ENCODE measurements at regions not wholly inside any gene's neighbourhood (a gene's known extent, or its start where the extent isn't known, plus 50 kb on each side); places are given as distances from the start of the nearest gene placed in this dataset.

DNA sequence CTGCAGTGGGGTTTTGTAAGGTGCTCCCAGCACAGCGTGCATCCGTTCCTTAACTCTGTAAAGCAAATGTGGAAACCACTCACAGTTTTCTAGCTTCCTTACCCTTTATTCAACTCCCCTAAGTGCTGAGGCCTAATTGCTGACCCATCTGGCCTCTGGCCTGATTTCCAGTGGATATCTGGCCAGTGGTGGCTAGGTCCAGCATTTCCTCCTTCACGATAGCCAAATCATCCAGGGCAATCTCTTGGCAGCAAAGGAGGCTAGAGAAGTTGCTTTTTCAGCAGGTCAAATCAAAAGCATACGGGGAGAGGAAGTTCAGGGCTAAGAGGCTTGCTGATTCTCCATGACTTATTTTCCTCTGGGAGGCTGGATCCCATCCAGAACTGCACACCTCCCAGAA, 286.3 kb upstream of the VLDLR start:
- DNase-seq (ENCODE audit: low spot score), result no peak
- TF ChIP-seq CTCF (IDR thresholded peaks at IDR 0.05; ENCODE audit: extremely low read depth, missing control alignments), result no peak

- DNase-seq (ENCODE audit: low spot score), result no peak
- TF ChIP-seq CTCF (IDR thresholded peaks at IDR 0.05; ENCODE audit: extremely low read depth, missing control alignments), result peak; percentile 19
Measured at GRCh38 chr9:2336055-2336454, 285.5 kb upstream of the VLDLR start.

DNA sequence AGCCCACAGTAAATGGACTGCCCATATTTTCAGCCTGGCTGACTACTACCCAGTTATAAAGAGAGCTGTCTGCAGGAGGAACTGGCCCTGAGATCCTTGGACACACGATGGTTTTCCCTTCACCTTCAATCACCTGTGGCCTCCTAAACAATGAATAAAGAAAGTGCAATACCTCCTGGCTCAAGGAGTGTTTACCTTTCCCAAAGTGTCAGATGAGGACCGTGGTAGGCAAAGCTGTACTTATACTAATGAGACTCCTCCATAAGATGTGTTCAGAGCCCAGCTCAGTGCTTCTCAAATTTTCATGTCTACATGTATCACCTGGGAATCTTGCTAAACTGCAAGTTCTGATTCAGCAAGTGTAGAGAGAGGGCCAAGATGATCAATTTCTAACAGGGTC, 284.5 kb upstream of the VLDLR start:
- DNase-seq (ENCODE audit: low spot score), result no peak
- TF ChIP-seq CTCF (IDR thresholded peaks at IDR 0.05; ENCODE audit: extremely low read depth, missing control alignments), result no peak

- no peak for TF ChIP-seq CTCF (IDR thresholded peaks at IDR 0.05; ENCODE audit: extremely low read depth, missing control alignments)
- DNase-seq (ENCODE audit: low spot score), result no peak
Measured at GRCh38 chr9:2337627-2338026, 284.0 kb upstream of the VLDLR start.

DNA sequence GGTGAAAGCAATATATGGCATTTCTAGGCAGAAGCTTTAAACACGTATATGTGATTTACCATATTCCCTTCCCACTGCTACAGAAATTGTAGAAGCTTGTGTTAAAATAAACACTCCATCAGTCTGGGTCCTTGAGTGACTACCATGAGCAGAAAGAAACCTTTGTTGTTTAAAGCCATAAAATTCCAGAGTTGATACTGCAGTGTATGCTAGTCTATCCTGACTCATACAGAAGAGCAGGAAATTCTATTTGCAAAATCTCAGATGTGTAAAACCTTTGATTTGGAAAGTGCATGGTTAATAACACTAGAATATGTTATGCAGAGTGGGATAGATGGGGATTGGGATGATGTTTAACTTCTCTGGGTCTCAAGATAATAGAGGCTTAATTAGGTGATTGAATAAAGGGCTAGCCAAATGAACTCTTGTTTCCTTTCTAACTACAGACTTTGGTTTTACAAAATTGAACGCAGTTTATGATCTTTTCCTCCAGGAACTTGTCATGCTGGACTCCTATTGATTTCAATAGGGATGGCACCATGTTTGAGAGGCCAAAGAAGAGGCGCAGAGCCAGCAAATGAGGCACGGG, 282.7 kb upstream of the VLDLR start:
- no peak for DNase-seq (ENCODE audit: low spot score)
- TF ChIP-seq CTCF (IDR thresholded peaks at IDR 0.05; ENCODE audit: extremely low read depth, missing control alignments), result no peak

DNA sequence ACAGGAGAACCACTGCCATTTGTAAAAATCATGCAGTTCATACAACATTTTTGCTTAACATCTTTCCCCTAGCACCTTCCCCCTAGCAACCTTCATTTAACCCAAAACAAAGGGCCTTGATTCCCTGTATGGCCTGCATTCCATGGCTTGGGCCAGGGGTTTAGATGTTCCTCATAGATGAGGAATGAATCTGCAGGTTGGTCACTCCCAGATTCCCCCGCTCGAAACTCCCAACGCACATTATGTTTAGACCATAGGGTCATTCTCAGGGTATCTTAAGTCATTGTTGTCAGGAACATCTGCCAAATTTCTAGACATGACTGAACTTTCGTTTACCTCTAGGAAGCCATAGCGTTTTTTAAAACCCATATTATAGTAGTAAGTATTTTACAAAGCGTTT, 282.2 kb upstream of the VLDLR start:
- no peak for DNase-seq (ENCODE audit: low spot score)

More for the DNA sequence above, 282.2 kb upstream of the VLDLR start:
- no peak for TF ChIP-seq CTCF (IDR thresholded peaks at IDR 0.05; ENCODE audit: extremely low read depth, missing control alignments)

Measured in GM20000 (cell line).